GM18951 (cell line): ENCODE measurements at regions not wholly inside any gene's neighbourhood (a gene's known extent, or its start where the extent isn't known, plus 50 kb on each side); places are given as distances from the start of the nearest gene placed in this dataset.

Experiments
- POLR2A ChIP-seq: IDR thresholded peaks from 4 replicates; pipeline ENCODE4 v1.6.1; 2011; ENCODE audit warnings: mild to moderate bottlenecking; ENCODE audit not compliant: insufficient read length, insufficient read depth; ENCODE audit errors: extremely low read depth
- in situ Hi-C: fragments of 300-500 bp; cut with MboI; formaldehyde crosslinking; loops from one replicate; pipeline ENCODE4 v1.12.0; 2022; ENCODE audit warnings: low sequenced_read_pairs, mixed read lengths, inconsistent platforms; ENCODE audit not compliant: unreplicated experiment

GRCh38 chr6:144796070-144796469 is 510.9 kb downstream of the UTRN start:
- no peak for TF ChIP-seq POLR2A
- in situ Hi-C loops = no loop called here

GRCh38 chr6:144797881-144798589 is 512.9 kb downstream of the UTRN start:
- no peak for TF ChIP-seq POLR2A
- in situ Hi-C loops = no loop called here

- in situ Hi-C loops = no loop called here
- TF ChIP-seq POLR2A = no peak
These were observed 519.2 kb downstream of the UTRN start for GRCh38 chr6:144804246-144804790.

- TF ChIP-seq POLR2A = no peak
- in situ Hi-C loops = no loop called here
These were observed 519.9 kb downstream of the UTRN start for GRCh38 chr6:144805049-144805448.

GRCh38 chr6:144806222-144806621 is 521.1 kb downstream of the UTRN start:
- TF ChIP-seq POLR2A = no peak
- in situ Hi-C loops = no loop called here

GRCh38 chr6:144809120-144809519 is 524.0 kb downstream of the UTRN start:
- TF ChIP-seq POLR2A = no peak
- in situ Hi-C loops = no loop called here

- no peak for TF ChIP-seq POLR2A
- in situ Hi-C loops = no loop called here
These were observed 524.8 kb downstream of the UTRN start for GRCh38 chr6:144809969-144810368.

GRCh38 chr6:144811140-144811539 is 526.0 kb downstream of the UTRN start:
- no peak for TF ChIP-seq POLR2A
- in situ Hi-C loops = no loop called here

GRCh38 chr6:144816936-144817335 is 531.8 kb downstream of the UTRN start:
- in situ Hi-C loops = no loop called here

GRCh38 chr6:144820270-144820669 is 535.1 kb downstream of the UTRN start:
- in situ Hi-C loops = no loop called here
- TF ChIP-seq POLR2A = no peak

More at GRCh38 chr6:144816936-144817335, 531.8 kb downstream of the UTRN start:
- TF ChIP-seq POLR2A = no peak

- in situ Hi-C loops = no loop called here
- no peak for TF ChIP-seq POLR2A
These were observed 538.0 kb downstream of the UTRN start for GRCh38 chr6:144823131-144823530.

- in situ Hi-C loops = no loop called here
These were observed 538.9 kb downstream of the UTRN start for GRCh38 chr6:144824018-144824417.

GRCh38 chr6:144834426-144835038 is 549.4 kb downstream of the UTRN start:
- no peak for TF ChIP-seq POLR2A
- in situ Hi-C loops = no loop called here

More at GRCh38 chr6:144824018-144824417, 538.9 kb downstream of the UTRN start:
- no peak for TF ChIP-seq POLR2A

GRCh38 chr6:144835322-144835973 is 550.3 kb downstream of the UTRN start:
- TF ChIP-seq POLR2A = no peak
- in situ Hi-C loops = no loop called here

GRCh38 chr6:144840619-144841018 is 555.5 kb downstream of the UTRN start:
- no peak for TF ChIP-seq POLR2A
- in situ Hi-C loops = no loop called here
